ENCODE measurements at regions not wholly inside any gene's neighbourhood (a gene's known extent, or its start where the extent isn't known, plus 50 kb on each side); places are given as distances from the start of the nearest gene placed in this dataset.
"Not testable (repeated sequence)": the region's sequence is repeated elsewhere in the genome, so short reads cannot be mapped to it uniquely, and the experiment has no call there.

GRCh38 chr16:35599429-35600160 is 2140.2 kb downstream of the TP53TG3F start:
- H3K27ac Mint-ChIP-seq (ENCODE audit: unreplicated experiment), result no peak overlapping the region
- peaks cover 15% of the 10 kb centered on the region for H3K9me3 Mint-ChIP-seq (ENCODE audit: unreplicated experiment)
- H3K4me1 Mint-ChIP-seq (ENCODE audit: low read depth, unreplicated experiment), result no peaks in the 10 kb centered on the region
- H3K36me3 Mint-ChIP-seq (ENCODE audit: insufficient read depth, unreplicated experiment), result no peaks in the 10 kb centered on the region
- Histone ChIP-seq H3K36me3 (ENCODE audit: control insufficient read depth, insufficient read depth, low read length) (no peaks in the 10 kb centered on the region), H3K4me3 (ENCODE audit: low read depth, low read length) (no peak overlapping the region), H3K4me1 (no peaks in the 10 kb centered on the region), H3K9me3 (no peaks in the 10 kb centered on the region), H3K27me3 (replicated peaks; ENCODE audit: control insufficient read depth, insufficient read depth, low read length) (no peaks in the 10 kb centered on the region)
- ChIA-PET POLR2A (no interaction called here), CTCF (no interaction called here)
- DNase-seq, result no peak
- TF ChIP-seq CTCF (IDR thresholded peaks at IDR 0.05; ENCODE audit: insufficient read depth in 1 of 2, low read depth in 1 of 2, low read length in 1 of 2, severe bottlenecking in 1 of 2, unreplicated experiment in 1 of 2), result no peak
- peak overlapping the region; percentile 57 for H3K4me3 Mint-ChIP-seq (ENCODE audit: unreplicated experiment)
- BruUV-seq (replicated peaks), result no TSS peak
- intact Hi-C loops (cut with micrococcal nuclease; ENCODE audit: unreplicated experiment), result no loop called here
- H3K27me3 Mint-ChIP-seq (ENCODE audit: insufficient read depth, unreplicated experiment), result no peaks in the 10 kb centered on the region

GRCh38 chr16:35600161-35600555 is 2140.7 kb downstream of the TP53TG3F start:
- H3K9me3 ChIP-seq; H3K4me3 Mint-ChIP-seq (ENCODE audit: unreplicated experiment); CTCF ChIA-PET; BruUV-seq (replicated peaks); H3K4me1 ChIP-seq; H3K27me3 ChIP-seq (replicated peaks; ENCODE audit: control insufficient read depth, insufficient read depth, low read length); H3K36me3 ChIP-seq (ENCODE audit: control insufficient read depth, insufficient read depth, low read length); POLR2A ChIA-PET; H3K4me3 ChIP-seq (ENCODE audit: low read depth, low read length); H3K4me1 Mint-ChIP-seq (ENCODE audit: low read depth, unreplicated experiment); H3K36me3 Mint-ChIP-seq (ENCODE audit: insufficient read depth, unreplicated experiment); intact Hi-C loops (cut with micrococcal nuclease; ENCODE audit: unreplicated experiment); H3K27ac Mint-ChIP-seq (ENCODE audit: unreplicated experiment); DNase-seq; H3K27me3 Mint-ChIP-seq (ENCODE audit: insufficient read depth, unreplicated experiment): not testable (repeated sequence)
- H3K9me3 Mint-ChIP-seq (ENCODE audit: unreplicated experiment), result peaks cover 15% of the 10 kb centered on the region

DNA sequence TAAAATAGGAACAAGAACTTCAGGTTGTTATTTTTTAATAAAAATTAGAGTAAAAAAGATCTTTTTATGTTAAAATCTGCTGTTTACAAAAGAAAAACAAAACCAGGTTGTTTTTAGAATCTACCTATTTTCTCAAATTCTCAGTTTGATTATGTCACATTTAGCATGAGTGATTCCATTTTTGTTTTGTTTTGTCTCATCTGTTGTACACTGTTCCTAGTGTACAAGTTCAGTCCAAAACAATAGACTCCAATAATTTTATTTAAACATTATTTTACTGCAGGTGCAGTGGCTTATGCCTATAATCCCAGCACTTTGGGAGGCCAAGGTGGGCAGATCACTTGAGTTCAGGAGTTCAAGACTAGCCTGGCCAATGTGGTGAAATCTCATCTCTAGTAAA is 2142.7 kb downstream of the TP53TG3F start:
- DNase-seq, result no peak
- Mint-ChIP-seq H3K27me3 (ENCODE audit: insufficient read depth, unreplicated experiment) (no peaks in the 10 kb centered on the region), H3K4me3 (ENCODE audit: unreplicated experiment) (no peak overlapping the region), H3K9me3 (ENCODE audit: unreplicated experiment) (peaks cover 15% of the 10 kb centered on the region), H3K4me1 (ENCODE audit: low read depth, unreplicated experiment) (no peaks in the 10 kb centered on the region), H3K27ac (ENCODE audit: unreplicated experiment) (no peak overlapping the region), H3K36me3 (ENCODE audit: insufficient read depth, unreplicated experiment) (no peaks in the 10 kb centered on the region)
- intact Hi-C loops (cut with micrococcal nuclease; ENCODE audit: unreplicated experiment), result no loop called here
- POLR2A ChIA-PET, result no interaction called here
- Histone ChIP-seq H3K36me3 (ENCODE audit: control insufficient read depth, insufficient read depth, low read length) (no peaks in the 10 kb centered on the region), H3K9me3 (no peaks in the 10 kb centered on the region), H3K4me3 (ENCODE audit: low read depth, low read length) (no peak overlapping the region), H3K4me1 (no peaks in the 10 kb centered on the region), H3K27me3 (replicated peaks; ENCODE audit: control insufficient read depth, insufficient read depth, low read length) (no peaks in the 10 kb centered on the region)
- TF ChIP-seq CTCF (IDR thresholded peaks at IDR 0.05; ENCODE audit: insufficient read depth in 1 of 2, low read depth in 1 of 2, low read length in 1 of 2, severe bottlenecking in 1 of 2, unreplicated experiment in 1 of 2), result no peak
- BruUV-seq (replicated peaks), result no TSS peak
- CTCF ChIA-PET, result no interaction called here

DNA sequence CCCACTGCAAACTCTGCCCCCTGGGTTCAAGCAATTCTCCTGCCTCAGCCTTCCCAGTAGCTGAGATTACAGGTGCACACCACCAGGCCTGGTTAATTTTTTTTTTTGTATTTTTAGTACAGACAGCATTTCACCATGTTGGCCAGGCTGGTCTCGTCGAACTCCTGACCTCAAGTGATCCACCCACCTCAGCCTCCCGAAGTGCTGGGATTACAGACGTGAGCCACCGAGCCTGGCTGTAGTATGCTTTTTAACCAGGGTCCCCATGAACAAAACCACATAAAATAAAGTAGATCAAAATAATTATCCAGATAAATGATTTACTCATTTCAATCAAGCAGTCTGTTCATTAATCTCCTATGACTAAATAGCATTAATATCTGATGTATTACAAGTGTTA is 2144.0 kb downstream of the TP53TG3F start:
- H3K36me3 Mint-ChIP-seq (ENCODE audit: insufficient read depth, unreplicated experiment); H3K36me3 ChIP-seq (ENCODE audit: control insufficient read depth, insufficient read depth, low read length); H3K9me3 ChIP-seq; H3K4me3 Mint-ChIP-seq (ENCODE audit: unreplicated experiment); H3K4me1 Mint-ChIP-seq (ENCODE audit: low read depth, unreplicated experiment); DNase-seq; intact Hi-C loops (cut with micrococcal nuclease; ENCODE audit: unreplicated experiment); H3K4me3 ChIP-seq (ENCODE audit: low read depth, low read length); CTCF ChIA-PET; H3K4me1 ChIP-seq; BruUV-seq (replicated peaks); POLR2A ChIA-PET; H3K27me3 Mint-ChIP-seq (ENCODE audit: insufficient read depth, unreplicated experiment); H3K27ac Mint-ChIP-seq (ENCODE audit: unreplicated experiment); H3K27me3 ChIP-seq (replicated peaks; ENCODE audit: control insufficient read depth, insufficient read depth, low read length): not testable (repeated sequence)
- peaks cover 12% of the 10 kb centered on the region for H3K9me3 Mint-ChIP-seq (ENCODE audit: unreplicated experiment)
